Endothelial cell of umbilical vein (primary cell): ENCODE measurements at regions not wholly inside any gene's neighbourhood (a gene's known extent, or its start where the extent isn't known, plus 50 kb on each side); places are given as distances from the start of the nearest gene placed in this dataset.

Source experiments
- CTCF ChIP-seq, 2 donors: IDR thresholded peaks; 1 replicate in 1 of 2; 2 replicates in 1 of 2; pipeline ENCODE4 v1.5.1; 2011; ENCODE audit warnings: low read length in 2 of 2, mild to moderate bottlenecking in 2 of 2, moderate library complexity in 2 of 2, control low read depth in 1 of 2, inconsistent platforms in 1 of 2, low read depth in 1 of 2; ENCODE audit not compliant: insufficient read depth in 1 of 2; ENCODE audit errors: extremely low read depth in 1 of 2
- EZH2 ChIP-seq: IDR thresholded peaks from 2 replicates; pipeline ENCODE4 v1.6.1; 2012; ENCODE audit warnings: borderline replicate concordance, low read depth, mild to moderate bottlenecking, moderate library complexity, low read length, inconsistent platforms; ENCODE audit not compliant: severe bottlenecking
- FOS ChIP-seq: IDR thresholded peaks from 2 replicates; pipeline ENCODE4 v1.6.1; 2011; ENCODE audit warnings: mild to moderate bottlenecking, low read length, moderate library complexity, borderline replicate concordance; ENCODE audit not compliant: insufficient read depth
- GATA2 ChIP-seq: IDR thresholded peaks from 2 replicates; pipeline ENCODE4 v1.7.0; 2011; ENCODE audit warnings: low read depth, mild to moderate bottlenecking, moderate library complexity, mixed read lengths, low read length; ENCODE audit not compliant: insufficient read length, insufficient read depth
- MAX ChIP-seq: IDR thresholded peaks from 2 replicates; pipeline ENCODE4 v1.6.1; 2011; ENCODE audit not compliant: insufficient read depth, insufficient read length
- MYC ChIP-seq: IDR thresholded peaks from one replicate; pipeline ENCODE4 v1.6.1; 2011; ENCODE audit warnings: mild to moderate bottlenecking, low read depth, low read length
- POLR2A ChIP-seq: IDR thresholded peaks from 2 replicates; pipeline ENCODE4 v1.6.1; 2012; ENCODE audit warnings: low read depth, mild to moderate bottlenecking, control low read depth, low read length
- POLR2AphosphoS5 ChIP-seq: IDR thresholded peaks from 2 replicates; pipeline ENCODE4 v1.6.1; 2012; ENCODE audit warnings: low read depth, mild to moderate bottlenecking, control low read depth, low read length, moderate library complexity; ENCODE audit not compliant: insufficient read depth

GRCh38 chr4:14446904-14447303, 555.4 kb upstream of the CPEB2 start:
- TF ChIP-seq EZH2 (no peak), POLR2AphosphoS5 (no peak), POLR2A (no peak), CTCF (IDR thresholded peaks at IDR 0.05; ENCODE audit: extremely low read depth in 1 of 2, insufficient read depth in 1 of 2, low read depth in 1 of 2, low read length in 2 of 2) (no peak), MAX (no peak), FOS (no peak), MYC (no peak), GATA2 (no peak)
